PFSK-1 (cell line): ENCODE measurements at regions not wholly inside any gene's neighbourhood (a gene's known extent, or its start where the extent isn't known, plus 50 kb on each side); places are given as distances from the start of the nearest gene placed in this dataset.

ENCODE experiments used
- FOXP2 ChIP-seq: optimal IDR thresholded peaks from 2 replicates; pipeline ENCODE3; 2011; ENCODE audit warnings: borderline replicate concordance, control low read depth, inconsistent platforms; ENCODE audit not compliant: insufficient read depth; ENCODE audit errors: extremely low read length, extremely low read depth
- REST ChIP-seq, 2 experiments: IDR thresholded peaks; 2 replicates each; pipeline versions ENCODE4 v1.6.1 to v1.8.0; 2011 to 2012; ENCODE audit warnings: low read depth in 2 of 2, low read length in 2 of 2, control low read depth in 1 of 2, inconsistent platforms in 1 of 2, mild to moderate bottlenecking in 1 of 2, moderate library complexity in 1 of 2; ENCODE audit not compliant: insufficient read depth in 1 of 2
- TAF1 ChIP-seq: IDR thresholded peaks from 2 replicates; pipeline ENCODE4 v1.6.1; 2012; ENCODE audit warnings: low read length, control low read depth, borderline replicate concordance; ENCODE audit not compliant: insufficient read depth

GRCh38 chr13:62130062-62130970, 714.7 kb upstream of the PCDH20 start:
- TF ChIP-seq TAF1 (no peak), FOXP2 (no peak), REST (IDR thresholded peaks at IDR 0.05; ENCODE audit: insufficient read depth in 1 of 2, low read depth in 2 of 2, low read length in 2 of 2) (no peak)
